Activated T-cell treated with anti-CD3 and anti-CD28 coated beads for 1 hour (primary cell): ENCODE measurements at regions not wholly inside any gene's neighbourhood (a gene's known extent, or its start where the extent isn't known, plus 50 kb on each side); places are given as distances from the start of the nearest gene placed in this dataset.
"Not testable (repeated sequence)": the region's sequence is repeated elsewhere in the genome, so short reads cannot be mapped to it uniquely, and the experiment has no call there.

Experiments
- DNase-seq: peaks from one replicate; pipeline ENCODE4 v3.0.0-alpha.2; 2020; ENCODE audit warnings: low read depth

DNA sequence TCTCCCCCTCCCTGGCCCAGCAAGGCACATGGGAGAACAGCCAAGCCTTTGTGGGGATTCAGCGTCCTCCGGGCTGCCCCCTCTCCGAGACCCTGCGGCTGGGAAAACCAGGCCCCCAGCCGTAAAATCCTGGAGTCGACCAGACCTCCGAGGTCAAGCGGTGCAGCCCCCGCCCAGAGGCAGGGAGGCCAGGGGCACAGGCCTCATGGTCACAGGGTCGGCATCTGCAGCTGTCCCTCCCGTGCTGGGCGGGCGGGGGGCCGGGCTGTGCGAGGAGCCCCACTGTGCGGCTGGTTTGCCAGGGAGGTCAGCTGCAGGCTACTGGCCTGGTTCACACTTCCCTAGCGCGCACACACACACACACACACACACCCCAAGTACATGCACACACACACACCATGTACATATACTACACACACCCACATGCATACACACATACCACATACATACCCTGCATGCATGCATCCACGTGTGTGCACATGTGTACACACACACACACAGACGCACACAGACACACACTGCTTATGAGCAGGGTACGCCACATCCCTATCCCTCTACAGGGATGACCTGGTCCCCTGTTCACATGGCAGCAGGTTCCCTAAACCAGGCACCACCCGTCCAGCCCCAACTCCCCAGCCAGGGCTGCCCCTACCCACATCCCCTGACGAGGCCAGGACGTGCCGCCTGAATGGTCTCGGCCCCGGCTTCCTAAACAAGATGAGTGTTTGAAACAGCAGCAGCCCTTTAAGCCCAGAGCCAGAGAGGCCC, 108.9 kb upstream of the CIBAR2 start:
- no peak for DNase-seq

DNA sequence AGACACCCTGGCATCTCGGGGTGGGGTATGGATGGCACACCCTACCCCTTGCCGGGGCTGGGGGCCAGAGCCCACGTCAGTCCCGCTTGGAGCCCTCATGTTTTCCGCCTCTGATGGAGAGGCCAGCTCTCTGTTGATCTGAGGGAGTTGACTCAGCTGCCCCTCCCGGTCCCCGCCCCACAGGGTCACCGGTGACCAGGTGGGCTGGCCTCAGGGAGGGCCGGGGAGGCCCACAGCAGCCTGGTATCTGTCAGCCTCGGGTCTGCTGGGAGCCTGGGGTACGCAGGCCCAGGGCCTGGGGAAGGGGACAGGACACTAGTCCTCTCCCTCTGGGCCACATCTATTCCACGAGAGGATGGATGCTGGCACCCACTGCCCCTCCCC, 109.5 kb upstream of the CIBAR2 start:
- no peak for DNase-seq

DNA sequence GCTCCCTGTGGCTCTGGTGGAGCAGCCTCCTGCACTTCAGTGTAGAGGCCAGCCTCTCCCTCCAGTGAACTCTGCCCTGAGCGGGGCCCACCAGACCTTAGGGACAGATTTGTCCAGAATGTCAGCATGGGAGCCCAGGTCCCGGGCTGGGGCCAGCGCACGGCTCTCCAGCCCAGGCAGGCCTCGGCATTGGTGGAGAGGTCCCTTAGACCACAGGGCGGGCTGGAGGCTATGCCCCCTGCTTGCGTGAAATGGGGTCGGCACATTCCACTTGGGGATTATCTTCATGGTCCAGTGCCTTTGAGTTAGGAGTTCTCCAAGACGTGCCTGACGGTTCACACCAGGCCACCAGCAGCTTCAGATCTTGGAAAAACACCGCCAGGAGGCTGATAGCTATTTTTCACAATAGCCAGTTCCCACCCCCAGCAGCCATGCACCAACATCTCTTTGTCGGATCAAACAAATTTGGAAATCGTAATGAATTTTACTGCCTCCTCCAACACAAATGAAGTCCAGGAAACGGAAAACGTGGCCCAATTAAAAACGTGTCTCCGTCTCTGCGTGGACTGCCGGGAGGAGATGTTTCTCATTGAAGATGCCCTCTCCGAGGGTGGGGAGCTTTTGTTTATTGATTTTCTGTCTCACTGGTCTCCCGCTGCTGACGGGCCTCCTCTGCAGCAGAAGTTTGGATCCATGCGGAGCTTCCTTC, 110.0 kb upstream of the CIBAR2 start:
- DNase-seq: no peak

DNA sequence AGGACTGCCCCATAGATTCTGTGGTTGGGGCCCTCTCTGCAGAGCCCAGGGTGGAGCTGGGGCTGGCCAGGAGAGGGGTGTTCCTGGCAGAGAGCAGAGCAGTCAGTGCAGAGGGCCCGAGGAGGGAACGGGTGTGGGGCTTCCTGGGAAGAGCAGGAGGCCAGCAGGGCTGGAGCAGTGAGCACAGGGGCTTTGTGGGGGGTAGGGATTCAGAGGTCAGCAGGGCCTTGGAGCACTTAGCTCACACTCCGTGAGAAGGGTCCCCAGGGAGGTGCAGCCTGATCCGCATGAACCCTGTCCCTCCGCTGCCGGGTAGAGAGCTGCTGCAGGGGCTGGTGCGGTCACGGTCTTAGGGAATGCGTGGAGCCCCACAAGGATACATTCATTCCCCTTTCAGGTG, 113.0 kb upstream of the CIBAR2 start:
- no peak for DNase-seq

DNA sequence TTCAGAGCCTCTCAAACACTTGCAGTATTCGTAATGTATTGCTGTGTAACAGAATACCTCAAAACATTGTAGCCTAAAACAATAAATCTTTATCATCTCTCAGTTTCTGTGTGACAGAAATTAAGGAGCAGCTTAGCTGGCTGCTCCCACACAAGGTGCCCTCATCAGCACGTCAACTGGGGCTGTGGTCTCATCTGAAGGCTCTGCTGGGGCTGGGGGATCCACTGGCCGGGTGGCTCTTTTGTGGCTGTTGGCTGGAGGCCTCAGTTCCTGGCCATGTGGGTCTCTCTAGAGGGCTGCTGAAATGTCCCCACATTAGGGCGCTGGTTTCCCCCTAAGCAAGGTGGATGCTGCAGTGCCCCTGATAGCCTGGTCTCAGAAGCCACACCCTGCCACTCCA, 113.4 kb upstream of the CIBAR2 start:
- no peak for DNase-seq

DNA sequence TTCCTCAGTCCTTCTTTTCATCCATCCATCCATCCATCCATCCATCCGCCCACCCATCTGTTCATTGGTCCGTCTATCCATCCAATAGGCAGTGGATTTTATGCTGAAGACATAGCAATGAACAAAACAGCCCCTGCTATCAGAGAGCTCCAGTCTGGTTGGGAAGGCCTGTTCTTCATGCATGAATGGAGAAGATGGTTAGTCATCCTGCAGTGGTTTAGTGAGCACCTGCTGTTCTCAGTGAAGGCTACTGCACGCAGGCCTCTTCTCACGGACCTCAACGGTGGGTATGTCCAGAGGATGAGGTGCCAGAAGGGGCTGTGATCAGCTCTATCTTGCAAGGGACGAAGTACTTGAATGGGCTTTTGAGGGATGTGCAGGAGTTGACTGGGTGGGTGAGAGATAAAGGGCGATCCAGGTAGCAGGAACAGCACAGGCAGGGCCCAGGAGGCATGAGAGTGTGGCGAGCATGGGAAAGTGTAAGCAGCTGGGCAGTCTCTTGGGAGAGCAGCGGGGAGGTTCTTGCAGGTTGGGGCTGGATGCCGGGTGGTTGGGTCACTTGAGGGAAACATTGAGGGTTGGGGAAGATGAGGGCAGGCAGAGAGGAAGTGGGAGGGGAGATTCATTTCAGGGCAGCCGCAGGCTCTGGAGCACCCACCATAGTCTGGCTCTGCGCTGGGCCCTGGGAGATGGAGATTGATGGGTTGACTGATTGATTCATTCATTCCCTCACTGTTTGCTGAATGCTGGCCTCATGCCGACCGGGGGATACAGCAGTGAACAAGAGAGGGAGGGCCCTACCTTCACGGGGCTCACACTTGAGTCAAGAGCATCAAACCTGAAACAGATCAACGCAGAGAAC, 115.0 kb upstream of the CIBAR2 start:
- no peak for DNase-seq

DNA sequence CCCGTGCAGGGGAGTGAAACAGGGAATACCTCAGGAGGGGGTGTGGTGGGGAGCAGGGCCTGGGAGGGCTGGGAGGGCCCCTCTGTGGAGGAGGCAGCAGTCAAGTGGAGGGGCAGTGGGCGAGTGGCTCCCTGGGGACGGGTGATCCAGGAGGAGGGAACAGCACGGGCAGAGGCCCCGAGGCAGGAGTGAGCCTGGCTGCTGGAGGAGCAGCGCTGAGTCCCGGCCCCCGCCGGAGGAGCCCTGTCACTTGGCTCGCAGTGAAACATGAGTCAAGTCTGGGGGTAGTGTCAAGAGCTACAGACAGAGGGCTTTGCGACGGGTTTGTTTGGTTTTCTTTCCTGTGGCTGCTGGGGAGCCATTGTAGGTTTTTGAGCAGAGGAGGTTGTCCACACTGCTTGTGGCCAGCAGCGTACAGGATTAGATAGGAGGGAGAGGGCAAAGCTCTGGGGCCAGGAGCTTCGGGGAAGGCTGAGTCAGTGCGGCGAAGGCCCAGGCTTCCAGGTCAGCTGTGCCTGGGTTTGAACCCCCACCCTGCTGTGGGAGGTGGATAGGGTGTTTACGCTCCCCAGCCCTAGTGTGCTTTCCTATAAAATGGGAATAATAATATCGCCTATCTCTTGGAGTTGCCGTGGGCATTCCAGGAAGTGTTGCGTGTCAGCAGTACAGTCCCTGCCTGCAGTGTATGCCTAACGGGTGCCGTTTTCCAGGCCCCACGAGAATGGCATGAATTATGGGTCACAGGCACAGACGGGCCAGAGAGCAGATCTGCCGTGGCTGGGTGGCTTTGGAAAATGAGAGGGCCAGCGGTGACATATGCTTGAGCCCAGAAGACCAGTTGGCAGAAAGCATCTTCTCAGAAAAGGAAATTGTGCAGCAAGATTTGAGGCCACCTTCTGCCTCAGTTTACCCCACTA, 115.9 kb upstream of the CIBAR2 start:
- no peak for DNase-seq

DNA sequence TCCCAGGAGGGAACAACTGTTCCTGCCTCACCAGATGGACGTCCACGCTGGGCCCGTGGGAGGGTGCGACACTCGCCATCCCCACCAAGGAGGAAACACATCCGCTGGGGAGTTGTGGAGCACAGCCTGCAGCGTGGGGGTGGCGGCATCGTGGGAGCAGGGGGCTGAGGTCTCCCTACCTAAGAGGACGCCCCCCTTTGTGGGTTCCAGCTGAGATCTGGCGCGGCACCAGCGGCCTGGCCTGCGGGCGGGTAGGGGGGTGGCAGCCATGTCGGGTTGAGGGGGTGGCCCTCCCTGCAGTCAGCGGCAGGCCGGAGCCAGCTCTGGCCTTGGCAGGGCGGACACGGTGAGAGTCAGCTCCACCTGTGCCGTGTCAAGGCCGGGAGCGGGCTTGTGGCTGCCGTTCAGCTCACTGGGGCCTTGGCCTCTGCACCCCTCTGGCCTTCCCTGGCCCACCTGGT, 116.7 kb upstream of the CIBAR2 start:
- no peak for DNase-seq

DNA sequence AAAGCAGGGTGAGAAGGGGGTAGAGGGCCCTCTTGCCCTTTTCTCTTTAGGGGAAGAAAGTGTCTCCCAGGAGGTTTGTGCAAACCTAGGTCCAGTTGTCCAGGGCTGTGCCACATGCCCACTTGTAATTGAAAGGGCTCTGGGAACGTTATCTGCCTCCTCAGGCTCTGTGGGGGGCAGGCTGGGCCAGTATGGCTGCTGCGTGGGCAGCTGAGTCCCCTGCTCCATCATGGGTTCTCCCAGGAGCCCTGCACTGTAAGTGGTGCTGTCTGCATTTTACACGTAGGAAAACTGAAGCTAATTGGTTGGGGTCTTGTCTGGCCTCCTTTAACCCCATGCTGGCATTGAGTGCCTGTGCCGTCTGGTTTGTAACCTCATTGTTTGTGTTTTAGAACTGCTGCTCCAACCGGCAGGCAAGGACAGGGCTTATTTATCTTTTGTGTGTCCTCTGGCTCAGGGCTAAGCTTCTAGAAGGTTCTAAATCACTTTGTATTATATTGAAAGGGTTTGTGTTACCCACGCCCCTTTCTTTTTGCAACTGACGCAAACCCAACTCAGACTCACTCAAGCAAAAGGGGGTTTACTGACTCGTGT, 117.7 kb upstream of the CIBAR2 start:
- DNase-seq: no peak

DNA sequence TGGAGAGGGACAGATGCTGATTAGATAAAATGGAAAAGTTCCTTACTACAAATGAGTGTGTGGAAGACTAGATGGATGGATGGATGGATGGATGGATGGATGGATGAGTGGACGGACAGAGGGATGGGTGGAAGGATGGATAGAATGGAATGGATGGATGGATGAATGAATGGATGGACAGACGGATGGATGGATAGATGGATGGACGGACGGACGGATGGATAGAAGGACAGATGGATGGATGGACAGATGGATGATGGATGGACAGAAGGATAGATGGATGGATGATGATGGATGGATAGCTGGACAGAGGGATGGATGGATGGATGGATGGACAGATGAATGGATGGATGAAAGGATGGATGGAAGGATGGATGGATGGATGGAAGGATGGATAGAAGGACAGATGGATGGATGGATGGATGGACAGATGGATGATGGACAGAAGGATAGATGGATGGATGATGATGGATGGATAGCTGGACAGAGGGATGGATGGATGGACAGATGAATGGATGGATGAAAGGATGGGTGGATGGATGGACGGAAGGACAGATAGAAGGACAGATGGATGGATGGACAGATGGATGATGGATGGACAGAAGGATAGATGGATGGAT, 118.6 kb upstream of the CIBAR2 start:
- DNase-seq: not testable (repeated sequence)

DNA sequence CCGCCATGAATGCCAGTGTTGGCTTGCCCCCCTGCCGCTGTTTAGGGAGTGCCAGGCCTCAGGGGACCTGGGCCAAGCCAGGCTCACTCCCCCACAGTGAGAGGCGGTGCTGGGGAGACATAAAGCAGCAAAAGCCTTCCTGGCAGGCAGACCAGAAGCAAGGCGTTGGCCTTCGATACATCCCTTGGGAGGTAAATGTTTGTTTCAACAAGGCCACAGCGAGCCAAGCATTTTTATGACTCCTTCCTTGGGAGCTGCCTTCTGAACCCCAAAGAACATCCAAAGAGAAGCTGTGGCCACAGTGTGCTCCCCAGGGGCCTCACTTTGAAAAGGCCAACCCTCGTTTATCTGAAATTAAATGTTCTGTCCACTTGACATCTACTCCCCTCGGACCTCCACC, 119.7 kb upstream of the CIBAR2 start:
- no peak for DNase-seq

DNA sequence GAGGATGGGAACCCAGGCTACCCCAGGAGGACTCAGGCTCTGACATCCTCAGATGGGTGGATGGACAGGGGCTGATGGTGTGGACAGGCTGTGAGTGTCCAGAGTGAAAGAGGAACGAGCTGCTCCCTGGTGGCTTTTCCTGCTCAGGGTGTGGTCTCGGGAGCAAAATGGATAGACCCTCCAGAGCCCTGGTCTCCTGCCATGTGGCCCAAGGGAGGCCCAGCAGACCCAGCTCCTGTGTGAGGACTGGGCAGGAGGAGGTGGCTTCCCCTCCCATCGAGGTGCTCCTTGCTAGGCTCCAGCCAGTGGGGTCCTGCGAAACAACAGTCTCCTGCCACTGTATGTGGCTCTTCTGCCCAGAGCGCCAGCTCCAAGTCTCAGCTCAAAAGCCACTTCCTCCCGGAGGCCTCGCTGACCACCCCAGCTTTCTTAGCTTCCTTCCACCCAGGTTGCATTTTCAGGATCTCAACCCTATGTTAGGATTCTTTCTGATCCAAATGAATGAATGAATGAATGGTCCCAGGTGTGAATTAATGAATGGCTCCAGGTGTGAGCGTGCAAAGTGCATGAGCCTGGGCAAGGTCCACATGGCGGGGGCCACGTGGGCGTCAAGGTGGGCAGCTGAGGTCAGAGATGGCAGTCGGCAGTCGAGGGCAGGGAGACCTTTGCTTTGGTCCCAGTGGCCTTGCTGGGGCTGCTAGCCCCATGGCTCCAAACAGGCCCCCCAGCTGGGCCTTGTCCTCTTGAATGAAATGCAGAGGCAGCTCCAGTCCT, 120.3 kb upstream of the CIBAR2 start:
- DNase-seq: no peak

DNA sequence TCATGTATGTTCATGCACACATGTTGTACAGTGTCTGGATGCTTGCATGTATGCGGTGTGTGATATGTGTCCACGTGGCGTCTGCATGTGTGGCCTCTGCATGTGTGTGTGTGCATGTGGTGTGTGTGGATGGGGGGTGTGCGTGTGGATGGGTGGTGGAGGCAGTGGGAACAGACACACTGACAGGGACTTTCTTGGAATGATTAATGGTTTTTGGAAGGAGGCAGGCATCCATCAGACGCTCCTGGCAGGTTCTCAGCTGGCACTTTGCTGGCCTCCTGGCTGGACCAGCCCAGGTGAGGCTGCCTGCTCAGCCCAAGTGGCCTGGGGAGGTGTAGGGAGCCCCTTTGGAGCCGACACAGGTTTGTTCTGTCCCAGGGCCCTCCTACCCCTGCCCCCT, 121.2 kb upstream of the CIBAR2 start:
- DNase-seq: no peak

DNA sequence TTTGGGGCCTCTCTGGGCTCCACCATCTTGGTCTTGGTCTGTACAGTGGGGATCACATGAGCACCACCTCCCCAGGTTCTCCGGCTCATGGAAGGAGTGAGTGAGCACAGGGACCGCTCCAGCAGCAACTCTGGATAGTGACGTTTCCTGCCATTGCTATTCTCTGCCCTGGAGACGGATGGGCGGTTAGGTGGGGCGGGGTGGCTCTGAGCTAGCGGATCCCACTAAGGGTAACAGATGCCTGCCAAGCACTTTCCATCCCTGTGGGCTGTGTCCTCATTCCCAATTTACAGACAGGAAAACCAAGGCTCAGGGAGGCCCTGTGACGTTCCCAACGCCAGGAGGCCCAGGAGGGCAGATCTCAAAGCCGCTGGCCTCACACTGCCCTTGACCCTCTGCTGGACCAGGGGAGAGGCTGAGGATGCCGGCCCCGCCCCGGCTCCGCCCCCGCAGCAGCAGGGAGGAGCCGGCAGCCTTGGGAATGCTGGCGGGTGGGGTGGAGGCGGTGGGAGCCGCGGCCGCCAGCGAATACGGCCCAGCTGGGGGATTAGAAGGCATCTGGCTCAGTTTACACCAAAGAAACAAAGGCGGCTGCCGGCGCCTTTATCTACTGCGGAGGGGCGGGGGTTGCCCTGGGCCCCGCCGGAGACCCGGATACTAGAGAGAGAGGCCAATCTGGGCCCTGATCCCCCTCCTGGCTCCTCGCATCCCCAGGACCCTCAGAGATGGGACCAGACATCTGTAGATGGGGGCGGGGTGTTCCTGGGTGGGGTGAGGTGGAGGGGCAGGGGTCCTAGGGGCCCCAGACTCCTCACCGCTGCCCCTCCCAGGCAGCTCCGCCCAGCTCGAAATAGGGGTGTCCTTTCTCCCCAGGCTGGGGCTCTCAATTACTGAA, 122.3 kb upstream of the CIBAR2 start:
- no peak for DNase-seq

DNA sequence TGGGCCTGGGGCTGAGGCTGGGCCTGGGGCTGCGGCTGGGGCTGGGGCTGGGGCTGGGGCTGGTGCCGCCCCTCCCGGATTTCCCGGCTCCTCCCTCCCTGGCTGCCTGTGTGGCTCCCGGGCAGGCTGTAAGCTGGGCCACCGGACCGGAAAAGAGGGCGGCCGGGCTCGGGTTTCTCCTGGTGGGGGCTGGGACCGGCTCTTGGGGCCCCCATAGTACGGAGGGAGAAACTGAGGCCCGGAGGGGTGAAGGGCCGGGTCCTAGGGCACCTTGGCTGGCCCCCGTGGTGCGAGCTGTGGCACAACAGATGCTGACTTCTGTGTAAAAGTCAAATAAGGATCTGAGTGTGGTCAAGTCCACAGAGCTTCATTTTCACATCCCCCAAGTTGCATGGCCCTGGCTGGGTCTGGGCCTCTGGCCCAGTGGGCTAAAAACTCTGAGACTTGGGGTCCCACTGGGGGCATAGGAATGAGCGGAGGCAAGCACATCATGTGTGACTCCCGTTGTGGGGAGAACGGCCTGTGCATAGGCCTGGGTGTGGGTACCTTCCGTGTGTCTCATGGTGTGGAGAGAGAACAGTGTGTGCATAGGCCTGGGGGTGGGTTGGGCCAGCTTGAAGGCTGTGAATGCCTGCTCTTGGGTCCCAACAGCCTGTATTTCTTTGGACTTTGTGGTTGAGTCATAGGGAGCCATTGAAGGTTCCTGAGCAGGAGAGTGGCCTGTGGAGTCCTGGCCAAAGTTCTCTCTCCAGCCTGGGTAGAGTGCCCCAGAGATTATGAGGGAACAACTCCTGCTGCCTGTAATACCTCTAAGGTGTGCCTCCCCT, 123.9 kb upstream of the CIBAR2 start:
- DNase-seq: no peak

DNA sequence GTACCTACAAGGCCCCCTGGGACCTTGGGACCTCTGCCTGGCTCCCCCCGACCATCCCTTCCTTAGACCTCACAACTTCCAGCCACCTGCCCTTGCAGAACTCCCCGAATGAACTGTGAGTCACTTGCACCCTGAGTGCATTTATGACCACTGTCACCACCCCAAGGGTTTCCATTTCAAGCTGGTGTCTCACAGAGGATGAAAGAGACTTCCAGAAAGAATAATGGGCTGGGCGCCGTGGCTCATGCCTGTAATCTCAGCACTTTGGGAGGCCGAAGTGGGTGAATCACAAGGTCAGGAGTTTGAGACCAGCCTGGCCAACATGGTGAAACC, 124.5 kb upstream of the CIBAR2 start:
- DNase-seq: no peak

DNA sequence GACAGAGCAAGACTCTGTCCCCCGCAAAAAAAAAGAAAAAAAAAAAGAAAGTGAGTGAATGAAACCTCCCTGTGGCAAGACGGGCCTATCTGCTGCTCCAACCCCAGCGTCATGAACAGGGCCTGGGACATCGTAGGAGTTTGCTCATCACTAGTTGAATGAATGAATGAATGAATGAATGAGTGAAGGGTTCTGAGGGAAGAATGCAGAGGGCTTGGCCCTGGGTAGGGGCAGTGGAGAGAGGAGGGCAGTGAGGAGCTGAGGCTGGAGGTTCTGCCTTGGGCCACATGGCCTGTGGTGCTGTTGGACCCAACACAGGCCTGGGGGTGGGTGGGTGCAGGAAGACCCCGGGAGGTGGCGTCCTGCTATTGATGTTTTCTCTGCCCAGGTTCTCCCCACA, 125.5 kb upstream of the CIBAR2 start:
- DNase-seq: no peak

DNA sequence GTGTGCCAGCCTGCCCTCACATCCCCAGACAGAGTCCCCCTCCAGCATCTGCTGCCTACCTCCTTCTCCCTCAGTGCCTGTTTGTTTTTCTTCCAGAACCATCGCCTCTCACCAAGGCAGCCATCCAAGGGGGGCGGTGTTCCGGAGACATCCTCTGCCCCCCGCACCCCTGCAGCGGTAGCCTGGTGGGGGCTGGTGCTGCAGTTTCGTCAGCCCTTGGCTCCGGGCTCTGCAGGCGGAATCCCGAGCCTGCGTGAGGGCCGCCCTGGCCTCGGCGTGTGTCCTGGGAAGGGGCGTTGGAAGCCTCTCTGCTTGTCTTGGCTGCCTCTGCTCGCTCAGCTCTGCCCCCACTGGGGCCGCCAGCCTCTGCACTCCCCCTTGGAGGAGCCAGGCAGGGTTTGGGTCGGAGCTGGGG, 126.0 kb upstream of the CIBAR2 start:
- no peak for DNase-seq
